ENCODE measurements at regions not wholly inside any gene's neighbourhood (a gene's known extent, or its start where the extent isn't known, plus 50 kb on each side); places are given as distances from the start of the nearest gene placed in this dataset.

- Histone ChIP-seq H3K27me3 (ENCODE audit: insufficient read depth, low read length, poor library complexity) (no peaks in the 10 kb centered on the region), H2BK15ac (replicated peaks; ENCODE audit: low read depth) (no peak overlapping the region), H3K79me2 (ENCODE audit: control insufficient read depth, insufficient read depth, low read length) (no peaks in the 10 kb centered on the region), H4K5ac (ENCODE audit: low read length) (no peak overlapping the region), H3K4me1 (ENCODE audit: control insufficient read depth, low read depth, low read length) (peaks cover 1% of the 10 kb centered on the region), H3K4ac (ENCODE audit: low read depth, low read length) (no peak overlapping the region), H3K36me3 (ENCODE audit: control insufficient read depth, insufficient read depth, low read length) (no peaks in the 10 kb centered on the region), H3K4me2 (ENCODE audit: low read length) (no peak overlapping the region), H3K23ac (ENCODE audit: low read length) (no peak overlapping the region), H3K18ac (ENCODE audit: low read length) (no peak overlapping the region), H3K79me1 (ENCODE audit: low read length) (no peaks in the 10 kb centered on the region), H4K8ac (ENCODE audit: low read depth, low read length) (no peak overlapping the region), H3K9ac (ENCODE audit: low read length) (no peak overlapping the region), H3K4me3 (ENCODE audit: low read length) (no peak overlapping the region), H2AK5ac (ENCODE audit: low read length) (no peak overlapping the region), H2BK5ac (ENCODE audit: low read length) (no peak overlapping the region), H2BK120ac (ENCODE audit: low read depth, low read length) (no peak overlapping the region), H3K56ac (ENCODE audit: low read length) (no peak overlapping the region), H3K27ac (ENCODE audit: low read depth, low read length) (no peak overlapping the region)
- WGBS (ENCODE audit: extremely low coverage, insufficient coverage, low lambda C conversion rate) = no CpG with 5 or more reads among the region's 2 CpGs
- DNase-seq = no peak
Observed at GRCh38 chr10:117429643-117430265, 54.5 kb upstream of the PDZD8 start.

- Histone ChIP-seq H4K8ac (ENCODE audit: low read depth, low read length) (no peak overlapping the region), H2AK5ac (ENCODE audit: low read length) (no peak overlapping the region), H2BK5ac (ENCODE audit: low read length) (no peak overlapping the region), H3K56ac (ENCODE audit: low read length) (no peak overlapping the region), H3K23ac (ENCODE audit: low read length) (no peak overlapping the region), H3K4ac (ENCODE audit: low read depth, low read length) (no peak overlapping the region), H4K5ac (ENCODE audit: low read length) (no peak overlapping the region), H3K79me1 (ENCODE audit: low read length) (no peaks in the 10 kb centered on the region), H2BK120ac (ENCODE audit: low read depth, low read length) (no peak overlapping the region), H3K4me1 (ENCODE audit: control insufficient read depth, low read depth, low read length) (peaks cover 1% of the 10 kb centered on the region), H3K4me2 (ENCODE audit: low read length) (no peak overlapping the region), H2BK15ac (replicated peaks; ENCODE audit: low read depth) (no peak overlapping the region), H3K27ac (ENCODE audit: low read depth, low read length) (no peak overlapping the region), H3K79me2 (ENCODE audit: control insufficient read depth, insufficient read depth, low read length) (no peaks in the 10 kb centered on the region), H3K36me3 (ENCODE audit: control insufficient read depth, insufficient read depth, low read length) (no peaks in the 10 kb centered on the region), H3K4me3 (ENCODE audit: low read length) (no peak overlapping the region), H3K18ac (ENCODE audit: low read length) (no peak overlapping the region), H3K9ac (ENCODE audit: low read length) (no peak overlapping the region), H3K27me3 (ENCODE audit: insufficient read depth, low read length, poor library complexity) (no peaks in the 10 kb centered on the region)
- no peak for DNase-seq
- no CpG with 5 or more reads among the region's 4 CpGs for WGBS (ENCODE audit: extremely low coverage, insufficient coverage, low lambda C conversion rate)
Observed at GRCh38 chr10:117427356-117427755, 52.1 kb upstream of the PDZD8 start.

GRCh38 chr10:117425974-117426566 lies 50.8 kb upstream of the PDZD8 start:
- WGBS (ENCODE audit: extremely low coverage, insufficient coverage, low lambda C conversion rate) = no CpG with 5 or more reads among the region's 5 CpGs
- Histone ChIP-seq H4K5ac (ENCODE audit: low read length) (no peak overlapping the region), H4K8ac (ENCODE audit: low read depth, low read length) (no peak overlapping the region), H3K4me2 (ENCODE audit: low read length) (no peak overlapping the region), H3K27me3 (ENCODE audit: insufficient read depth, low read length, poor library complexity) (no peaks in the 10 kb centered on the region), H3K79me2 (ENCODE audit: control insufficient read depth, insufficient read depth, low read length) (no peaks in the 10 kb centered on the region), H3K18ac (ENCODE audit: low read length) (no peak overlapping the region), H3K4me1 (ENCODE audit: control insufficient read depth, low read depth, low read length) (peaks cover 1% of the 10 kb centered on the region), H3K4me3 (ENCODE audit: low read length) (no peak overlapping the region), H3K27ac (ENCODE audit: low read depth, low read length) (no peak overlapping the region), H2BK5ac (ENCODE audit: low read length) (no peak overlapping the region), H3K56ac (ENCODE audit: low read length) (no peak overlapping the region), H3K36me3 (ENCODE audit: control insufficient read depth, insufficient read depth, low read length) (no peaks in the 10 kb centered on the region), H3K79me1 (ENCODE audit: low read length) (no peaks in the 10 kb centered on the region), H2BK120ac (ENCODE audit: low read depth, low read length) (no peak overlapping the region), H3K23ac (ENCODE audit: low read length) (no peak overlapping the region), H3K4ac (ENCODE audit: low read depth, low read length) (no peak overlapping the region), H2BK15ac (replicated peaks; ENCODE audit: low read depth) (no peak overlapping the region), H3K9ac (ENCODE audit: low read length) (no peak overlapping the region), H2AK5ac (ENCODE audit: low read length) (no peak overlapping the region)
- no peak for DNase-seq

- Histone ChIP-seq H3K56ac (ENCODE audit: low read length) (no peak overlapping the region), H3K4me2 (ENCODE audit: low read length) (no peak overlapping the region), H3K18ac (ENCODE audit: low read length) (no peak overlapping the region), H3K4me1 (ENCODE audit: control insufficient read depth, low read depth, low read length) (peaks cover 1% of the 10 kb centered on the region), H4K5ac (ENCODE audit: low read length) (no peak overlapping the region), H2BK15ac (replicated peaks; ENCODE audit: low read depth) (no peak overlapping the region), H3K4me3 (ENCODE audit: low read length) (no peak overlapping the region), H4K8ac (ENCODE audit: low read depth, low read length) (no peak overlapping the region), H3K79me1 (ENCODE audit: low read length) (no peaks in the 10 kb centered on the region), H3K23ac (ENCODE audit: low read length) (no peak overlapping the region), H3K79me2 (ENCODE audit: control insufficient read depth, insufficient read depth, low read length) (no peaks in the 10 kb centered on the region), H3K36me3 (ENCODE audit: control insufficient read depth, insufficient read depth, low read length) (no peaks in the 10 kb centered on the region), H3K27me3 (ENCODE audit: insufficient read depth, low read length, poor library complexity) (no peaks in the 10 kb centered on the region), H2AK5ac (ENCODE audit: low read length) (no peak overlapping the region), H2BK120ac (ENCODE audit: low read depth, low read length) (no peak overlapping the region), H3K4ac (ENCODE audit: low read depth, low read length) (no peak overlapping the region), H3K9ac (ENCODE audit: low read length) (no peak overlapping the region), H2BK5ac (ENCODE audit: low read length) (no peak overlapping the region), H3K27ac (ENCODE audit: low read depth, low read length) (no peak overlapping the region)
- no CpG with 5 or more reads among the region's 13 CpGs for WGBS (ENCODE audit: extremely low coverage, insufficient coverage, low lambda C conversion rate)
- peak; percentile 36 for DNase-seq
Observed at GRCh38 chr10:117424883-117425649, 49.8 kb upstream of the PDZD8 start.

All from mesendoderm (in vitro differentiated cells).